ENCODE measurements at regions not wholly inside any gene's neighbourhood (a gene's known extent, or its start where the extent isn't known, plus 50 kb on each side); places are given as distances from the start of the nearest gene placed in this dataset.

DNA sequence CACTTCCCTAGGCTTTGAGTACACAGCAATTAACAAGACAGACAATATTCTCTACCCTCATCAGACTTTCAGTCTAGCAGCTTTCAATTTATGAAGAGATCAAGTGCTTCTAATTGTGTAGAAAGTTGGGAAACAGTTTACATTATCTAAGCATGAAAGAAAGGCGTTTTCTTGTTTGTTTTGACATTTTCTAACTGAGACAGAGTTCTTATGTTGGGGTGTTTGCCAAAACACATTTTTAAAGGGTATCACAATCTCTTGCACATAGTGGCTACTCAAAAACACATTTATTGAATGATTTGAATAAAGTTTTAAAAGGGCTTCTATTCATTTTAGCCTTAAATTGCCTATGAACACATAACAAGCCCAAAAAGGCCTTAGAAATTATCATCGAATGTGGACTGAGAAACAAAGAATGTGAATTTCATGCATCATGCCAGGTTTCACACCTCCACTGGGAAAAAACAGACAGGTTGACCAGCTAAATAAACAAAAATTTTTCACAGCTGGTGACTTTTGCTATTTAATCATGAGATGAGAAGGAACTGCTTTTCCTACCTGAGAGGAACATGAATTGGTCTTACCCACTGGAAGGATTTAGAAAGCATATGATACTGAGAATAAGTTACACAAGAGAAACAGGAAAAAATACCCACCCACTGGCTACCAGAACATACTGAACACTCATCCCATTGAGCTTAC, 394.5 kb upstream of the PKN2 start (continued):
- TF ChIP-seq, protein P1, sequence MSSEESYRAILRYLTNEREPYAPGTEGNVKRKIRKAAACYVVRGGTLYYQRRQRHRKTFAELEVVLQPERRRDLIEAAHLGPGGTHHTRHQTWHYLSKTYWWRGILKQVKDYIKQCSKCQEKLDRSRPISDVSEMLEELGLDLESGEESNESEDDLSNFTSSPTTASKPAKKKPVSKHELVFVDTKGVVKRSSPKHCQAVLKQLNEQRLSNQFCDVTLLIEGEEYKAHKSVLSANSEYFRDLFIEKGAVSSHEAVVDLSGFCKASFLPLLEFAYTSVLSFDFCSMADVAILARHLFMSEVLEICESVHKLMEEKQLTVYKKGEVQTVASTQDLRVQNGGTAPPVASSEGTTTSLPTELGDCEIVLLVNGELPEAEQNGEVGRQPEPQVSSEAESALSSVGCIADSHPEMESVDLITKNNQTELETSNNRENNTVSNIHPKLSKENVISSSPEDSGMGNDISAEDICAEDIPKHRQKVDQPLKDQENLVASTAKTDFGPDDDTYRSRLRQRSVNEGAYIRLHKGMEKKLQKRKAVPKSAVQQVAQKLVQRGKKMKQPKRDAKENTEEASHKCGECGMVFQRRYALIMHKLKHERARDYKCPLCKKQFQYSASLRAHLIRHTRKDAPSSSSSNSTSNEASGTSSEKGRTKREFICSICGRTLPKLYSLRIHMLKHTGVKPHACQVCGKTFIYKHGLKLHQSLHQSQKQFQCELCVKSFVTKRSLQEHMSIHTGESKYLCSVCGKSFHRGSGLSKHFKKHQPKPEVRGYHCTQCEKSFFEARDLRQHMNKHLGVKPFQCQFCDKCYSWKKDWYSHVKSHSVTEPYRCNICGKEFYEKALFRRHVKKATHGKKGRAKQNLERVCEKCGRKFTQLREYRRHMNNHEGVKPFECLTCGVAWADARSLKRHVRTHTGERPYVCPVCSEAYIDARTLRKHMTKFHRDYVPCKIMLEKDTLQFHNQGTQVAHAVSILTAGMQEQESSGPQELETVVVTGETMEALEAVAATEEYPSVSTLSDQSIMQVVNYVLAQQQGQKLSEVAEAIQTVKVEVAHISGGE (CRISPR knock-in tag; IDR thresholded peaks at IDR 0.05) = no peak
- TF ChIP-seq IKZF1 (conservative IDR thresholded peaks at IDR 0.05) = no peak
- no peak for TF ChIP-seq ETV6 (conservative IDR thresholded peaks at IDR 0.05 in 1 of 2, IDR thresholded peaks at IDR 0.05 in 1 of 2; ENCODE audit: borderline replicate concordance in 1 of 2, low read depth in 1 of 2)

DNA sequence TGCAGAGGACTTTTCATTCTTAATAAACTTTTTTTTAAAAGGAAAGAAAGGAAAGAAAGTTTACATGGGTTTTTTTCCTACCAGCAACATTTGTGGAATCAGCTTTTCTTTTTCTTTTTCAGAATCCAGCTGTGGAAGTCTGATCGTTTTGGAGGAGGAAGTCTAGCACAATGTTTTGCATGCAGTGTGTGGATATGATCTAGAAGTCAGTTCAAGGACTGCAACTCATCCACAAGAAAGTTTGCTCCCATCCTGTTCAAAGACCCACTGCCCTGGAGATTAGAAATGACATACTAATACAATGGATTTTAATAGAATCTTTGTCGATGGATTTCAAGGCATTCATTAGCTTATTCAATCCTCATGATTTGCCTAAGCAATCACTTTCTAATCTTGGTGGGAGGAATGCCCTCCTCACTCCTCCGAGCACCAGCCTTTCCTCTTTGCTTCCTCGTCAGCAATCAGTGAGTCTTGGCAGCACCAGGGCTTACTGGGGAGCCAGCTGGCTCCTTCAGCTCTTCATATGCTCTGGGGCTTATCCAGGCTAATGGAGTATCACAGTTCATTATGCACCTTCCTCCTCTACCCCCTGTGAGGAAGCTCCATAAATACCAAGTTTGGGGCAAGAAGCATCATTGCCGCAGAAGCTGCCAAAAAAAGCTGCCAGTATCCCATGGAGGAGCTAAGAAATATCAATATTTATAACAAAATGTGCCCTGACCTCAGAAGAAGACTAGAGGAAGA, 392.3 kb upstream of the PKN2 start:
- CTCF ChIA-PET = no interaction called here
- TF ChIP-seq POLR2AphosphoS2 (IDR thresholded peaks at IDR 0.05; ENCODE audit: low read depth, low read length) (no peak), NR2C2 (IDR thresholded peaks at IDR 0.05; ENCODE audit: borderline replicate concordance, control insufficient read depth, insufficient read length, low read depth) (no peak), ZNF274 (IDR thresholded peaks at IDR 0.05; ENCODE audit: insufficient read depth, insufficient read length) (no peak)
- TF ChIP-seq, protein P2, sequence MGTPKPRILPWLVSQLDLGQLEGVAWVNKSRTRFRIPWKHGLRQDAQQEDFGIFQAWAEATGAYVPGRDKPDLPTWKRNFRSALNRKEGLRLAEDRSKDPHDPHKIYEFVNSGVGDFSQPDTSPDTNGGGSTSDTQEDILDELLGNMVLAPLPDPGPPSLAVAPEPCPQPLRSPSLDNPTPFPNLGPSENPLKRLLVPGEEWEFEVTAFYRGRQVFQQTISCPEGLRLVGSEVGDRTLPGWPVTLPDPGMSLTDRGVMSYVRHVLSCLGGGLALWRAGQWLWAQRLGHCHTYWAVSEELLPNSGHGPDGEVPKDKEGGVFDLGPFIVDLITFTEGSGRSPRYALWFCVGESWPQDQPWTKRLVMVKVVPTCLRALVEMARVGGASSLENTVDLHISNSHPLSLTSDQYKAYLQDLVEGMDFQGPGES (IDR thresholded peaks at IDR 0.05) = no peak
- ATAC-seq (no peak), DNase-seq (ENCODE audit: low read depth, low spot score) (no peak), FAIRE-seq (no peak)
- H3K4me3 ChIP-seq = no peak overlapping the region
- in situ Hi-C loops (cut with MboI) (no loop called here), intact Hi-C loops (cut with micrococcal nuclease; ENCODE audit: unreplicated experiment) (no loop called here)
- POLR2A ChIA-PET = no interaction called here
- SMC1A ChIA-PET (ENCODE audit: uncharacterized antibody, unreplicated experiment) = interaction anchor here (1.1 kb wide), 1 partner anchor 112 kb away, joined by 4 read pairs; no protein-coding TSS in a partner anchor
- WGBS (ENCODE audit: insufficient coverage, insufficient replicate concordance, low lambda C conversion rate, missing lambda C conversion rate) = 15% methylated on average over 5 of the region's 5 CpGs
- no peaks in the 10 kb centered on the region for H3K27me3 ChIP-seq (replicated peaks in 1 of 2; ENCODE audit: control insufficient read depth in 2 of 2, insufficient read depth in 2 of 2, low read length in 1 of 2)
- BruUV-seq (replicated peaks) = no TSS peak
- H3K27ac ChIP-seq (ENCODE audit: control insufficient read depth, insufficient read depth) = no peak overlapping the region
- no peaks in the 10 kb centered on the region for H3K79me2 ChIP-seq (ENCODE audit: control insufficient read depth, insufficient read depth, low read length)
- no peaks in the 10 kb centered on the region for H4K20me1 ChIP-seq (ENCODE audit: control insufficient read depth, insufficient read depth)
- H3K4me1 ChIP-seq (ENCODE audit: control insufficient read depth, insufficient read depth, low read length) = no peaks in the 10 kb centered on the region
- no peaks in the 10 kb centered on the region for H3K9me3 ChIP-seq (replicated peaks; ENCODE audit: control insufficient read depth, insufficient read depth, low read length)
- no peak overlapping the region for H2AFZ ChIP-seq (ENCODE audit: control insufficient read depth, low read depth, low read length)
- RAD21 ChIA-PET (ENCODE audit: unreplicated experiment) = no interaction called here
- H3K4me2 ChIP-seq (ENCODE audit: control insufficient read depth, insufficient read depth) = no peak overlapping the region
- H3K9ac ChIP-seq (ENCODE audit: control insufficient read depth, insufficient read depth, low read length) = no peak overlapping the region
- H3K36me3 ChIP-seq (ENCODE audit: control insufficient read depth in 2 of 2, insufficient read depth in 2 of 2, low read length in 1 of 2) = no peaks in the 10 kb centered on the region

All from GM12878 (cell line).